Esophagus (tissue), 2 donors: ENCODE measurements at regions not wholly inside any gene's neighbourhood (a gene's known extent, or its start where the extent isn't known, plus 50 kb on each side); places are given as distances from the start of the nearest gene placed in this dataset.
A peak's percentile ranks its signal among the peaks of the same experiment; 100 is the strongest.

ENCODE experiments used
- H3K27ac ChIP-seq, 2 donors: one replicate each; pipeline ENCODE4 v1.5.1; 2013; ENCODE audit warnings: low read depth in 2 of 2, mild to moderate bottlenecking in 2 of 2, inconsistent platforms in 1 of 2, low read length in 1 of 2, moderate library complexity in 1 of 2
- H3K27me3 ChIP-seq, 2 donors: one replicate each; pipeline ENCODE4 v1.6.1; 2013; ENCODE audit warnings: low read length in 2 of 2, control low read depth in 1 of 2, mild to moderate bottlenecking in 1 of 2; ENCODE audit not compliant: insufficient read depth in 2 of 2, control insufficient read depth in 1 of 2
- H3K36me3 ChIP-seq, 2 donors: one replicate each; pipeline ENCODE4 v1.6.1; 2013; ENCODE audit warnings: low read length in 1 of 2; ENCODE audit not compliant: control insufficient read depth in 2 of 2, insufficient read depth in 2 of 2
- H3K4me1 ChIP-seq, 2 donors: one replicate each; pipeline ENCODE4 v1.6.1; 2013; ENCODE audit warnings: low read length in 1 of 2; ENCODE audit not compliant: control insufficient read depth in 2 of 2, insufficient read depth in 2 of 2
- H3K4me3 ChIP-seq, 2 donors: one replicate each; pipeline ENCODE4 v1.5.1; 2013; ENCODE audit warnings: low read length in 2 of 2, mild to moderate bottlenecking in 2 of 2, low read depth in 1 of 2, moderate library complexity in 1 of 2
- H3K9me3 ChIP-seq, 2 donors: one replicate each; pipeline ENCODE4 v1.6.1; 2013; ENCODE audit warnings: mild to moderate bottlenecking in 2 of 2, low read depth in 1 of 2, low read length in 1 of 2, moderate library complexity in 1 of 2; ENCODE audit not compliant: control insufficient read depth in 2 of 2, insufficient read depth in 1 of 2
- WGBS, 2 donors: extraction: QIAGEN DNeasy Blood & Tissue Kit; methylation state at CpG; one replicate each; pipeline ENCODE4 v1.1.7; 2013; 5-methylcytosine and 5-hydroxymethylcytosine counted together
- donor health status: healthy with polysubstance abuse.
- donor health status: Bipolar disorder and iron deficiency.

DNA sequence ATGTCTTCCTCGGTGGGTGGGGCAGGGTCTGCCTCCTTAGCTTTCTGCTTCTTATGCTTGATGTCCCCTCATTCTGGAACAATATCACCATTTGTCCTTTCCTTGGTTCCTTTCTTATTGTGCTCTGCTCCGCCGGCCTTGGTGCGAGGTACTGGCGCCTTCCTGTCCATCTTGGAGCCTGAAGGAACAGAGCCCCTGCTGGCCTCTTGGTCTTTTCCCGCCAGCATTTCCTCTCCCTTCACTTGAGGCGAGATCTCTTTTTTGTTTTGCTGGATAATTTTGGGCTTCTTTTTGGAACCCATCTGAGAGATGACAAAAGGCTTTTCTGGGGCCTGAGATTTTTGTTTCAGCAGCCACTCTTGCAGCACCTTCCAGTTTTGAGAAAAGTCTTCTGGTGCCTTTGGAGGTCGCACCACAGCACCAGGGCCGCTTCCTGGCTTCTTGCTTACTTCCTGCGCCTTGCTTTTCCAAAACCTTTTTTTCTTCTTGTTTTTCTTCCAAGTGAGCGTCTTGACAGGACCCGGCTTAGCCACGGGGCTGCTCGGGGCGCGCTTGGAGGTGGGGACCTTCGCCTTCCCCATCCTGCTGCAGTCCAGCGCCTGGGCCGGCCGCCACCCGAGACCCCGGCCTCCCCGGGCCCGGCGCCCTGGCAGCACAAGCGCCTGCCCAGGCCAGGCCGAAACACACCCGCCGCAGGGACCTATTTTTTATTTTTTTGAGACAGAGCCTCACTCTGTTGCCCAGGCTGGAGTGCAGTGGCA, 127.1 kb downstream of the KLF13 start:
- H3K4me3 ChIP-seq, result no peak overlapping the region
- WGBS, 2 donors, result 97 to 98% methylated on average over 28 to 29 of the region's 29 CpGs
- no peaks in the 10 kb centered on the region for H3K27me3 ChIP-seq
- H3K36me3 ChIP-seq, result no peaks in the 10 kb centered on the region
- no peak overlapping the region for H3K27ac ChIP-seq
- peaks cover 2 to 10% of the 10 kb centered on the region in 2 donors for H3K4me1 ChIP-seq
- H3K9me3 ChIP-seq, result no peaks in the 10 kb centered on the region

DNA sequence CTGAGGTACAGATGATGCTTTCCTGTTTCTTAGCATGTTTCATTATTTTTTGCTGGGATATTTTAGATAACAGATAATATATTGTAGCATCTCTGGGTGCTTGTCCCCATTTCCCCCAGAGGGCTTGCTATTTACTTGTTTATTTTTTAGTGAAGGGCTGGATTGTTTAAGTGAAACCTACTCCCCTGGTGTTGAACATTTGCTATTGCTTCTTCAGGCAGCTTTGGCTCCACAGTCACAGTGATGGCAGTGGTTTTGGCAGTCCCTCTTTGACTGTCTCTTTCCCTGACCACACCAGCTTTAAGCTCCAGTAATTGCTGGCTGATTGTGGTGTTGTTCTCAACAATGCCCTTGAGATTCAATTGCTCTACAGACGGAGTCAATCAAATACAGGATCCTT, 128.9 kb downstream of the KLF13 start:
- Histone ChIP-seq H3K27ac (no peak overlapping the region), H3K36me3 (no peaks in the 10 kb centered on the region), H3K27me3 (no peaks in the 10 kb centered on the region), H3K9me3 (no peaks in the 10 kb centered on the region), H3K4me1 (peaks cover 2 to 11% of the 10 kb centered on the region in 2 donors), H3K4me3 (no peak overlapping the region)
- 97% methylated on average over 1 of the region's 1 CpG for WGBS, 2 donors

DNA sequence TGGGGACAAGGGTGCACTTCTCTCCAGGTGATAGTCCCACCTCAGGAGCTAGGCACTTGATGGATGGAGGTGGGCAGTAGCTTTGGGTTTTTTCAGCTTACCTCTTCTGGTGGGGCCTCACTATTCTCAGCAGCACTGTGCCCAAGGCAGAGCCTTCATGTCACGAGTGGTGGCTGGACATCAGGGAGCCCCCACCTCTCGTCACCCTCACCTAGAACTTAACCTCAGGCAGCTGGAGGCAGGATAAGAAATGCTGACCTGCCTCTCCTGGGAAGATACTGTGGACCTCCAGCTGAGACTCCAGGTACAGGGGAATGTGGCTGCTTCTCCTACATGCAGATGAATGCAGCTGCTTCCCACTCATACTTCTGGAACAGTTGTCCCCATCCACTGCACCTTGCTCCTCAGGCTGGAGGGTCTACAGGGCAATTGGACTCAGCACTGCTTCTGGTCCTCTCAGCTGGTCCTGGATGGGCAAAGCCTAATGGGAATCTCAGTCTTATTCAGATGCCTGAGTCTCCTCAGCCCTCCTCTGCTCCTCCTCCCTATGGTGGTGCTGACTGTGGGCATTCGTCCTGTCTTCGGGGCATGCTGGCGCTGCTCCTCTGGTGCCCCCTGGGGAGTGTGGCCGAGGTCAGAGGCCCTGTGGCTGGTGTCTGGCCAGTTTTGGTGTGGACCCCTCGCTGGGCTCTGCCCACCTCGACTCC, 129.9 kb downstream of the KLF13 start:
- peaks cover 2 to 11% of the 10 kb centered on the region in 2 donors for H3K4me1 ChIP-seq
- H3K4me3 ChIP-seq, result no peak overlapping the region
- no peak overlapping the region for H3K27ac ChIP-seq
- H3K27me3 ChIP-seq, result no peaks in the 10 kb centered on the region
- no peaks in the 10 kb centered on the region for H3K9me3 ChIP-seq
- H3K36me3 ChIP-seq, result no peaks in the 10 kb centered on the region
- WGBS, 2 donors, result 77 to 79% methylated on average over 8 of the region's 8 CpGs

DNA sequence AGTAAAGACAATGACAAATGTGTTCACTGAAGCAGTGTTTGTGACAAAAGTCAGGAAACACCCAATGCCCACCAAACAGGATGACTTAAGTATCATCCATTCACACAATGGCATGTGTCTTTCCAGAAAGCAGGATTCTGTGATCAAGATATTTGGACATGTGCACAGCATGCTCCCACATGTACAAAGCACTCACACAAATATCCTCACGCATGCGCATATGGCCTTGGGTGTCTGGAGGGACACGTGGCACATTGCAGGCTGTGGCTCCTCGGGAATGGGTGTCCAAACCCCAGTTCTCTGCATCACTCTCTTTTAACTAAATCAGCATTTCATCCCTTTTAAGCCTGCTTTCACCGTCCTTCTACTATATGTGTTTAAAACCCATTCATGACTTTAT, 130.5 kb downstream of the KLF13 start:
- Histone ChIP-seq H3K36me3 (no peaks in the 10 kb centered on the region), H3K9me3 (no peaks in the 10 kb centered on the region), H3K4me1 (peaks cover 2 to 14% of the 10 kb centered on the region in 2 donors), H3K27me3 (no peaks in the 10 kb centered on the region), H3K4me3 (no peak overlapping the region), H3K27ac (peak overlapping the region; percentile 29 to 37)
- WGBS, 2 donors, result 45 to 50% methylated on average over 5 of the region's 5 CpGs

DNA sequence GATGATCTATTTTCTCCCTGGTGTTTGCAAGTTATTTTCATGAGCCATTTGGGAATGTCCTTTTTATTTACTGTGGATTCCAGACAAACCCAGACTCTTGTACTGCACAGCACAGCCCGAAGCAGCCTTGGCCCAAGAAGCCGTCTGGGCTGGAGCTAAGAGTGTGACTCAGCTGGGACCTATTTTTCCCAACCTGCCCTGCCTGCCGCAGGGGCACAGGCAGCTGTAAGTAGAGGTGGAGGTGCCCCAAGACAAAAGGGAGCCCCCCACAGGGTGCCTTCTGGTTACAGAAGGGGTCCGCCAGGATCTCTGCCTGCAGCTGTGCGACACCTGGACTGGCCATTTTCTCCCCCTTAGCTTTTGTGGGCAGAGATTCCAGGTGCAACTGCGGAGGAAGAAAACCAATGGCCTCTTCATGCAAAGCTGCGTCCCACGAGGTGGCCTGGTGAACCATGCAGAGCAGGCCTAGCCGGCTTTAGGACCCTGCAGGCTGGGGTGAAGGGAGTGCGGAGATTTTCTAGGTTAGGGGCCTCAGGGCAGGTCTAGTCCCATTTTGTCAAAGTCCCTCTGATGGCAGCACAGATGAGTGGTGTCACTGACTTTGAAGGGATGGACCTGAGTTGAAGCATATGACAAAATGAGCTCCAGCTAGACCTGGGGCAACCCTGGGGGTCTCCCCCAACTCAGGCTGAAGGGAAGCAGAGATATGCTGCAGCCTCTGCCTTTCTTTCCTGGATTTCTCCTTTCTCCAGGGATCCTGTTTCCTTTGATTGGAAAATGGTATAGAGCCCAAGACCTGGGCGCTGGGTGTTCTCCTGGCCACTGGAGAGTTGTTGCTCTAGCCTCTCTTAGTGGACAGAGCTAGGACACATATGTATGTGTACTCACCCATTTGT, 131.2 kb downstream of the KLF13 start:
- no peaks in the 10 kb centered on the region for H3K36me3 ChIP-seq
- peak overlapping the region; percentile 11 to 29 for H3K27ac ChIP-seq
- 50 to 70% methylated on average over 11 of the region's 11 CpGs for WGBS, 2 donors
- no peak overlapping the region for H3K4me3 ChIP-seq
- peaks cover 2 to 14% of the 10 kb centered on the region in 2 donors for H3K4me1 ChIP-seq
- H3K27me3 ChIP-seq, result no peaks in the 10 kb centered on the region
- no peaks in the 10 kb centered on the region for H3K9me3 ChIP-seq

DNA sequence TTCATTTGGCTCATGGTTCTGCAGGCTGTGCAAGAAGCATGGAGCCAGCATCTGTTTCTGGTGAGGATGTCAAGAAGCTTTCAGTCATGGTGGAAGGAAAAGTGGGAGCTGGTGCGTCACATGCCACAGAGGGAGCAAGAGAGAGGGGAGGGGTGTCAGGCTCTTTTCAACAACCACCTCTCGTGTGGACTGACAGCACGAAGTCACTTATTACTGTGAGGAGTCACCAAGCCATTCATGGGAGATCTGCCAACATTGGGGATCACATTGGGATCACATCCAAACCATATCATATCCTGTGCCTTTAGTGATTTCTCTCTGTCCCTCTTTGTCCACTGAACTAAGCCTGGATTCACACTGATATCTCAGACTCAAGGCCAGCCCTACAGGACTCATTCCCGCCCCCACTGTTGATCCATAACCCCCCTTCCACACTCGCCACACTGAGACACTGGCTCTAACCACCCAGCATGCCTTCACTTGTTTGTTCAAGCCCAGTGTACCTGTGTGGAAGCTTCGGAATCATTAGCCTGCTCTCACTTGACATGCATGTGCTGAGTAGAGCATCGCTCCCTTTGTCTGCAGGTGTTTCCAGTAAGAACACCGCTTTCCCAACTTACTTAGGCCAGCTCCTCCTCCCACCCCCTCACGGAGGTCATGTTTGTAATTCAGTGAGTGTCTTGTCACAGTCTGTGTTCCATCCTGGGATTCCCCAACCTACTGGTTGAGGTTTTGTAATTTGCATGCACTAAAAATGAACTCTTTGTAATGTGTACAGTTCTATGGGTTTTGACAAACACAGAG, 132.2 kb downstream of the KLF13 start:
- no peaks in the 10 kb centered on the region for H3K9me3 ChIP-seq
- H3K4me3 ChIP-seq, result no peak overlapping the region
- WGBS, 2 donors, result 46 to 63% methylated on average over 9 of the region's 9 CpGs
- no peaks in the 10 kb centered on the region for H3K36me3 ChIP-seq
- peaks cover 2 to 14% of the 10 kb centered on the region in 2 donors for H3K4me1 ChIP-seq
- peak overlapping the region; percentile 9 to 37 for H3K27ac ChIP-seq
- H3K27me3 ChIP-seq, result no peaks in the 10 kb centered on the region

DNA sequence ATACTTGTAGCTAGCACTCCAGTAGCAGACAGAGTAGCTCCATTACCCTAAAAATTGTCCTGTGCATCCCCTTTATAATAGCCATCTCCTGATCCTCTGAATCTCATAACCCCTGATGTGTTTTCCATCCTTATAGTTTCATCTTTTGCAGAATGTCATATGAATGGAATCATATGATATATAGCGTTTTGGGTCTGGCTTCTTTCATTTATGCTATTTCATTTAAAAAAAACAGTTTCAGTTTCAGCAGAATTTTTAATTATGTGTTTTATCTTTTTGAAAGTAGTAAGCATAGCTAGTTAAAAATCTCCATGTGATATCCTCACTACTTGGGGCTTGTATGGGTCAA, 132.7 kb downstream of the KLF13 start:
- peaks cover 2 to 17% of the 10 kb centered on the region in 2 donors for H3K4me1 ChIP-seq
- H3K27ac ChIP-seq, result no peak overlapping the region
- no peaks in the 10 kb centered on the region for H3K36me3 ChIP-seq
- H3K4me3 ChIP-seq, result no peak overlapping the region
- H3K27me3 ChIP-seq, result no peaks in the 10 kb centered on the region
- no peaks in the 10 kb centered on the region for H3K9me3 ChIP-seq
- 64 to 78% methylated on average over 1 of the region's 1 CpG for WGBS, 2 donors

DNA sequence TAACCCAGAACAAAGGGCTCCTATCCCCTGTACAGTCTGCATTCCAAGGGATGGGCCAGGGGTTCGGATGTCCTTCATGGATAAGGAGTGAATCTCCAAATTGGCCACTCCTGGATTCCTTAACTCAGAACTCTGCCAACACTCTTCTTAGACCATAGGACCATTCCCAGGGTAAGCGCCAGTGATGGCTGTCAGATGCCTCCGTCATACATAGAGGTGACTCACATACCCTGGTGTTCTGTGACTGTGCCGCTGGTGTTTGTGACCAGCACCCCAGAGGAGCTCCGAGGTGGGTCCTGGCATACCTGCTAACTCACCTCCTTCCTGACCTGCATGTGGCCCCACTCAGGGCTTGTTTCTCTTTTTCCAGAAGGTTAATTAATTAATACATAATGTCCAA, 134.7 kb downstream of the KLF13 start:
- Histone ChIP-seq H3K4me3 (no peak overlapping the region), H3K36me3 (no peaks in the 10 kb centered on the region), H3K27ac (no peak overlapping the region), H3K4me1 (peaks cover 5 to 32% of the 10 kb centered on the region in 2 donors), H3K27me3 (no peaks in the 10 kb centered on the region), H3K9me3 (no peaks in the 10 kb centered on the region)
- 92 to 93% methylated on average over 5 of the region's 5 CpGs for WGBS, 2 donors
